Upper lobe of right lung (tissue), 1 donor: ENCODE measurements at regions not wholly inside any gene's neighbourhood (a gene's known extent, or its start where the extent isn't known, plus 50 kb on each side); places are given as distances from the start of the nearest gene placed in this dataset.
"Not testable (repeated sequence)": the region's sequence is repeated elsewhere in the genome, so short reads cannot be mapped to it uniquely, and the experiment has no call there.

Experiments
- ATAC-seq: fragments of 200-7000 bp; cut with Tn5 transposase; one replicate; pipeline ENCODE4 v1.9.1; 2020; ENCODE audit warnings: mild to moderate bottlenecking, moderate library complexity
- DNase-seq: peaks from one replicate; pipeline ENCODE4 v3.0.0-alpha.2; 2020
- H3K27ac ChIP-seq: fragments of 200-600 bp; one replicate; pipeline ENCODE4 v1.8.0; 2022
- H3K27me3 ChIP-seq: fragments of 200-600 bp; one replicate; pipeline ENCODE4 v1.8.0; 2022; ENCODE audit warnings: mild to moderate bottlenecking
- H3K36me3 ChIP-seq: fragments of 200-600 bp; one replicate; pipeline ENCODE4 v1.8.0; 2022
- H3K4me1 ChIP-seq: fragments of 200-600 bp; one replicate; pipeline ENCODE4 v1.8.0; 2022
- H3K4me3 ChIP-seq: fragments of 200-600 bp; one replicate; pipeline ENCODE4 v1.8.0; 2022; ENCODE audit warnings: mild to moderate bottlenecking
- H3K9me3 ChIP-seq: fragments of 200-600 bp; one replicate; pipeline ENCODE4 v1.8.0; 2022
- CTCF ChIP-seq: fragments of 200-600 bp; IDR thresholded peaks from one replicate; pipeline ENCODE4 v1.8.0; 2022; ENCODE audit warnings: antibody characterized with exemption
- intact Hi-C: fragments of 100-400 bp; cut with DNase I; formaldehyde crosslinking; loops from one replicate; pipeline ENCODE4 v1.11.0; 2022
- donor health status: DM: no; HTN: yes; CAD: no; lungs with severe emphysema.

GRCh38 chr10:31239961-31240360 is 79.1 kb upstream of the ZEB1 start:
- no peaks in the 10 kb centered on the region for H3K36me3 ChIP-seq
- TF ChIP-seq CTCF = no peak
- intact Hi-C loops = no loop called here
- H3K4me3 ChIP-seq = no peak overlapping the region
- no peaks in the 10 kb centered on the region for H3K27me3 ChIP-seq
- ATAC-seq (no peak), DNase-seq (no peak)
- no peak overlapping the region for H3K27ac ChIP-seq
- H3K4me1 ChIP-seq = no peaks in the 10 kb centered on the region
- H3K9me3 ChIP-seq = no peaks in the 10 kb centered on the region

GRCh38 chr10:31242902-31243301 is 76.1 kb upstream of the ZEB1 start:
- DNase-seq (no peak), ATAC-seq (peak; percentile 46)
- no peaks in the 10 kb centered on the region for H3K36me3 ChIP-seq
- intact Hi-C loops = no loop called here
- no peak overlapping the region for H3K4me3 ChIP-seq
- no peaks in the 10 kb centered on the region for H3K27me3 ChIP-seq
- no peaks in the 10 kb centered on the region for H3K4me1 ChIP-seq
- TF ChIP-seq CTCF = no peak
- no peak overlapping the region for H3K27ac ChIP-seq
- H3K9me3 ChIP-seq = no peaks in the 10 kb centered on the region

- DNase-seq, intact Hi-C loops, H3K36me3 ChIP-seq, H3K27ac ChIP-seq, H3K4me1 ChIP-seq, H3K27me3 ChIP-seq, H3K9me3 ChIP-seq, ATAC-seq, H3K4me3 ChIP-seq: not testable (repeated sequence)
These were observed 67.9 kb upstream of the ZEB1 start for GRCh38 chr10:31251118-31251517.

- no peaks in the 10 kb centered on the region for H3K36me3 ChIP-seq
- intact Hi-C loops = no loop called here
- TF ChIP-seq CTCF = no peak
- H3K27ac ChIP-seq = no peak overlapping the region
- no peaks in the 10 kb centered on the region for H3K9me3 ChIP-seq
- ATAC-seq (no peak), DNase-seq (no peak)
- no peaks in the 10 kb centered on the region for H3K27me3 ChIP-seq
- H3K4me3 ChIP-seq = no peak overlapping the region
- no peaks in the 10 kb centered on the region for H3K4me1 ChIP-seq
These were observed 65.8 kb upstream of the ZEB1 start for GRCh38 chr10:31253237-31253636.

GRCh38 chr10:31261511-31262311 is 57.3 kb upstream of the ZEB1 start:
- no peak overlapping the region for H3K4me3 ChIP-seq
- no peak overlapping the region for H3K27ac ChIP-seq
- H3K4me1 ChIP-seq = no peaks in the 10 kb centered on the region
- intact Hi-C loops = no loop called here
- no peaks in the 10 kb centered on the region for H3K36me3 ChIP-seq
- H3K27me3 ChIP-seq = no peaks in the 10 kb centered on the region
- DNase-seq (no peak), ATAC-seq (no peak)
- no peaks in the 10 kb centered on the region for H3K9me3 ChIP-seq
- TF ChIP-seq CTCF = no peak

DNA sequence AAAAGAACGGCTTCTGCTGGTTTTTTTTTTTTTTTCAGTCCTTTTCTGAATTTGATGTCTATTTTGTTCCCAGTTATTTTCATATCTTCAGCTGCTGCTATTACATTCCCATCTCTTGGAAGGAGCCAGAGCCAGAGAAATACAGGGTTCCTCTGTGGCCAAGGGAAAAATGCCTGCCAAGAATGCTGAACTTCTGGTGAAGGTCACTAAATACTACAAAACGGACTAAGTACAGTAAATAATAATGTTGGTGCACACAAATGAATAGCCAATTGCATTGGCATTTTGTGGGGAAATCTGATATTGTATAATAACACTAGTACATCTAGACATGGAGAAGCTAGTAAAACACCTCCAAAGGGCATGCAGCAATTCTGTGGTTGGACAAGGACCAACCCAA is 56.3 kb upstream of the ZEB1 start:
- intact Hi-C loops = no loop called here
- H3K27me3 ChIP-seq = no peaks in the 10 kb centered on the region
- no peak for ATAC-seq
- H3K36me3 ChIP-seq = no peaks in the 10 kb centered on the region
- H3K4me3 ChIP-seq = no peak overlapping the region
- no peak overlapping the region for H3K27ac ChIP-seq
- TF ChIP-seq CTCF = no peak
- no peaks in the 10 kb centered on the region for H3K4me1 ChIP-seq
- DNase-seq = no peak
- H3K9me3 ChIP-seq = no peaks in the 10 kb centered on the region
